ENCODE measurements at regions not wholly inside any gene's neighbourhood (a gene's known extent, or its start where the extent isn't known, plus 50 kb on each side); places are given as distances from the start of the nearest gene placed in this dataset.
A peak's percentile ranks its signal among the peaks of the same experiment; 100 is the strongest.

- Histone ChIP-seq H3K27ac (no peak overlapping the region), H3K9me3 (ENCODE audit: low read depth, low read length) (no peaks in the 10 kb centered on the region), H3K36me3 (ENCODE audit: insufficient read depth, low read length) (no peaks in the 10 kb centered on the region), H3K4me3 (no peak overlapping the region), H3K9ac (ENCODE audit: insufficient read length) (no peak overlapping the region)
- TF ChIP-seq EZH2 (IDR thresholded peaks at IDR 0.05) (no peak), FOXP2 (optimal IDR thresholded peaks at IDR 0.05; ENCODE audit: control extremely low read depth, extremely low read length, insufficient read depth) (no peak), POLR2AphosphoS5 (IDR thresholded peaks at IDR 0.05; ENCODE audit: borderline replicate concordance, low read depth, low read length) (no peak)
- no peak for DNase-seq (ENCODE audit: low read depth, low spot score)
These were observed 53.5 kb upstream of the TIPARP start for GRCh38 chr3:156620901-156621300.

GRCh38 chr3:156620260-156620659 is 54.1 kb upstream of the TIPARP start:
- Histone ChIP-seq H3K36me3 (ENCODE audit: insufficient read depth, low read length) (no peaks in the 10 kb centered on the region), H3K27ac (no peak overlapping the region), H3K4me3 (no peak overlapping the region), H3K9ac (ENCODE audit: insufficient read length) (no peak overlapping the region), H3K9me3 (ENCODE audit: low read depth, low read length) (no peaks in the 10 kb centered on the region)
- no peak for DNase-seq (ENCODE audit: low read depth, low spot score)
- no peak for TF ChIP-seq POLR2AphosphoS5 (IDR thresholded peaks at IDR 0.05; ENCODE audit: borderline replicate concordance, low read depth, low read length)
- no peak for TF ChIP-seq FOXP2 (optimal IDR thresholded peaks at IDR 0.05; ENCODE audit: control extremely low read depth, extremely low read length, insufficient read depth)
- TF ChIP-seq EZH2 (IDR thresholded peaks at IDR 0.05): no peak

- TF ChIP-seq FOXP2 (optimal IDR thresholded peaks at IDR 0.05; ENCODE audit: control extremely low read depth, extremely low read length, insufficient read depth) (no peak), EZH2 (IDR thresholded peaks at IDR 0.05) (no peak), POLR2AphosphoS5 (IDR thresholded peaks at IDR 0.05; ENCODE audit: borderline replicate concordance, low read depth, low read length) (no peak)
- Histone ChIP-seq H3K9ac (ENCODE audit: insufficient read length) (no peak overlapping the region), H3K27ac (no peak overlapping the region), H3K9me3 (ENCODE audit: low read depth, low read length) (no peaks in the 10 kb centered on the region), H3K36me3 (ENCODE audit: insufficient read depth, low read length) (no peaks in the 10 kb centered on the region), H3K4me3 (no peak overlapping the region)
- no peak for DNase-seq (ENCODE audit: low read depth, low spot score)
These were observed 55.0 kb upstream of the TIPARP start for GRCh38 chr3:156619376-156619775.

- H3K36me3 ChIP-seq (ENCODE audit: insufficient read depth, low read length): no peaks in the 10 kb centered on the region
- no peaks in the 10 kb centered on the region for H3K9me3 ChIP-seq (ENCODE audit: low read depth, low read length)
- H3K4me3 ChIP-seq: no peak overlapping the region
- H3K9ac ChIP-seq (ENCODE audit: insufficient read length): no peak overlapping the region
- TF ChIP-seq EZH2 (IDR thresholded peaks at IDR 0.05) (no peak), POLR2AphosphoS5 (IDR thresholded peaks at IDR 0.05; ENCODE audit: borderline replicate concordance, low read depth, low read length) (no peak), FOXP2 (optimal IDR thresholded peaks at IDR 0.05; ENCODE audit: control extremely low read depth, extremely low read length, insufficient read depth) (no peak)
- no peak for DNase-seq (ENCODE audit: low read depth, low spot score)
- H3K27ac ChIP-seq: peak overlapping the region; percentile 28; the same call in 1 of the 2 replicates
These were observed 56.6 kb upstream of the TIPARP start for GRCh38 chr3:156617781-156618180.

- peak overlapping the region; percentile 28 for H3K27ac ChIP-seq
- H3K9ac ChIP-seq (ENCODE audit: insufficient read length): no peak overlapping the region
- H3K36me3 ChIP-seq (ENCODE audit: insufficient read depth, low read length): no peaks in the 10 kb centered on the region
- no peak for DNase-seq (ENCODE audit: low read depth, low spot score)
- no peaks in the 10 kb centered on the region for H3K9me3 ChIP-seq (ENCODE audit: low read depth, low read length)
- H3K4me3 ChIP-seq: no peak overlapping the region
- TF ChIP-seq FOXP2 (optimal IDR thresholded peaks at IDR 0.05; ENCODE audit: control extremely low read depth, extremely low read length, insufficient read depth) (no peak), POLR2AphosphoS5 (IDR thresholded peaks at IDR 0.05; ENCODE audit: borderline replicate concordance, low read depth, low read length) (no peak), EZH2 (IDR thresholded peaks at IDR 0.05) (no peak)
These were observed 57.2 kb upstream of the TIPARP start for GRCh38 chr3:156617145-156617544.

- DNase-seq (ENCODE audit: low read depth, low spot score): no peak
- H3K9me3 ChIP-seq (ENCODE audit: low read depth, low read length): no peaks in the 10 kb centered on the region
- H3K36me3 ChIP-seq (ENCODE audit: insufficient read depth, low read length): no peaks in the 10 kb centered on the region
- H3K9ac ChIP-seq (ENCODE audit: insufficient read length): peak overlapping the region; percentile 29
- H3K4me3 ChIP-seq: peak overlapping the region; percentile 45; the same call in 1 of the 2 replicates
- peak overlapping the region; percentile 100 for H3K27ac ChIP-seq
- no peak for TF ChIP-seq EZH2 (IDR thresholded peaks at IDR 0.05)
- TF ChIP-seq FOXP2 (optimal IDR thresholded peaks at IDR 0.05; ENCODE audit: control extremely low read depth, extremely low read length, insufficient read depth): no peak
- TF ChIP-seq POLR2AphosphoS5 (IDR thresholded peaks at IDR 0.05; ENCODE audit: borderline replicate concordance, low read depth, low read length): no peak
These were observed 58.7 kb upstream of the TIPARP start for GRCh38 chr3:156615592-156616173.

GRCh38 chr3:156614642-156615511 is 59.5 kb upstream of the TIPARP start:
- H3K4me3 ChIP-seq: peak overlapping the region; percentile 45
- no peak for DNase-seq (ENCODE audit: low read depth, low spot score)
- TF ChIP-seq EZH2 (IDR thresholded peaks at IDR 0.05): no peak
- TF ChIP-seq POLR2AphosphoS5 (IDR thresholded peaks at IDR 0.05; ENCODE audit: borderline replicate concordance, low read depth, low read length): no peak
- TF ChIP-seq FOXP2 (optimal IDR thresholded peaks at IDR 0.05; ENCODE audit: control extremely low read depth, extremely low read length, insufficient read depth): peak; percentile 33
- H3K9ac ChIP-seq (ENCODE audit: insufficient read length): peak overlapping the region; percentile 29
- H3K36me3 ChIP-seq (ENCODE audit: insufficient read depth, low read length): no peaks in the 10 kb centered on the region
- no peaks in the 10 kb centered on the region for H3K9me3 ChIP-seq (ENCODE audit: low read depth, low read length)
- peak overlapping the region; percentile 100 for H3K27ac ChIP-seq

GRCh38 chr3:156612903-156613302 is 58.0 kb upstream of the SSR3 start:
- no peak for DNase-seq (ENCODE audit: low read depth, low spot score)
- TF ChIP-seq POLR2AphosphoS5 (IDR thresholded peaks at IDR 0.05; ENCODE audit: borderline replicate concordance, low read depth, low read length): no peak
- TF ChIP-seq EZH2 (IDR thresholded peaks at IDR 0.05): no peak
- no peak for TF ChIP-seq FOXP2 (optimal IDR thresholded peaks at IDR 0.05; ENCODE audit: control extremely low read depth, extremely low read length, insufficient read depth)
- H3K9me3 ChIP-seq (ENCODE audit: low read depth, low read length): no peaks in the 10 kb centered on the region
- 0 out of 2 replicates have a peak overlapping the region, but pooled peaks have one; percentile 0 for H3K4me3 ChIP-seq
- peak overlapping the region; percentile 74 for H3K9ac ChIP-seq (ENCODE audit: insufficient read length)
- H3K27ac ChIP-seq: peak overlapping the region; percentile 100
- no peaks in the 10 kb centered on the region for H3K36me3 ChIP-seq (ENCODE audit: insufficient read depth, low read length)
